ENCODE measurements at regions not wholly inside any gene's neighbourhood (a gene's known extent, or its start where the extent isn't known, plus 50 kb on each side); places are given as distances from the start of the nearest gene placed in this dataset.
"Not testable (repeated sequence)": the region's sequence is repeated elsewhere in the genome, so short reads cannot be mapped to it uniquely, and the experiment has no call there.

- DNase-seq (ENCODE audit: low read depth), result no peak
- in situ Hi-C loops (cut with HindIII; ENCODE audit: low pct_unique_long_range_greater_than_20kb, low sequenced_read_pairs), result no loop called here
Measured at GRCh38 chr11:71163371-71163770, 89.0 kb downstream of the SHANK2 start.

- no peak for DNase-seq (ENCODE audit: low read depth)
- in situ Hi-C loops (cut with HindIII; ENCODE audit: low pct_unique_long_range_greater_than_20kb, low sequenced_read_pairs), result no loop called here
Measured at GRCh38 chr11:71158936-71159335, 93.4 kb downstream of the SHANK2 start.

GRCh38 chr11:71157676-71158075 lies 94.7 kb downstream of the SHANK2 start:
- in situ Hi-C loops (cut with HindIII; ENCODE audit: low pct_unique_long_range_greater_than_20kb, low sequenced_read_pairs); DNase-seq (ENCODE audit: low read depth): not testable (repeated sequence)

GRCh38 chr11:71156301-71156700 lies 96.1 kb downstream of the SHANK2 start:
- no peak for DNase-seq (ENCODE audit: low read depth)
- in situ Hi-C loops (cut with HindIII; ENCODE audit: low pct_unique_long_range_greater_than_20kb, low sequenced_read_pairs), result no loop called here

GRCh38 chr11:71155846-71156245 lies 96.5 kb downstream of the SHANK2 start:
- in situ Hi-C loops (cut with HindIII; ENCODE audit: low pct_unique_long_range_greater_than_20kb, low sequenced_read_pairs), result no loop called here
- no peak for DNase-seq (ENCODE audit: low read depth)

- in situ Hi-C loops (cut with HindIII; ENCODE audit: low pct_unique_long_range_greater_than_20kb, low sequenced_read_pairs), result no loop called here
- no peak for DNase-seq (ENCODE audit: low read depth)
Measured at GRCh38 chr11:71154261-71154805, 98.0 kb downstream of the SHANK2 start.

GRCh38 chr11:71153005-71153390 lies 99.4 kb downstream of the SHANK2 start:
- no peak for DNase-seq (ENCODE audit: low read depth)
- in situ Hi-C loops (cut with HindIII; ENCODE audit: low pct_unique_long_range_greater_than_20kb, low sequenced_read_pairs), result no loop called here

- DNase-seq (ENCODE audit: low read depth), result not testable (repeated sequence)
Measured at GRCh38 chr11:71152312-71153004, 99.9 kb downstream of the SHANK2 start.

GRCh38 chr11:71151561-71151960 lies 100.8 kb downstream of the SHANK2 start:
- in situ Hi-C loops (cut with HindIII; ENCODE audit: low pct_unique_long_range_greater_than_20kb, low sequenced_read_pairs), result no loop called here
- no peak for DNase-seq (ENCODE audit: low read depth)

More at GRCh38 chr11:71152312-71153004, 99.9 kb downstream of the SHANK2 start:
- in situ Hi-C loops (cut with HindIII; ENCODE audit: low pct_unique_long_range_greater_than_20kb, low sequenced_read_pairs), result not testable (repeated sequence)

GRCh38 chr11:71150859-71151258 lies 101.5 kb downstream of the SHANK2 start:
- DNase-seq (ENCODE audit: low read depth), result no peak
- in situ Hi-C loops (cut with HindIII; ENCODE audit: low pct_unique_long_range_greater_than_20kb, low sequenced_read_pairs), result no loop called here

GRCh38 chr11:71148716-71149115 lies 103.7 kb downstream of the SHANK2 start:
- DNase-seq (ENCODE audit: low read depth), result no peak
- in situ Hi-C loops (cut with HindIII; ENCODE audit: low pct_unique_long_range_greater_than_20kb, low sequenced_read_pairs), result no loop called here

- no peak for DNase-seq (ENCODE audit: low read depth)
- in situ Hi-C loops (cut with HindIII; ENCODE audit: low pct_unique_long_range_greater_than_20kb, low sequenced_read_pairs), result no loop called here
Measured at GRCh38 chr11:71147331-71147730, 105.0 kb downstream of the SHANK2 start.

- in situ Hi-C loops (cut with HindIII; ENCODE audit: low pct_unique_long_range_greater_than_20kb, low sequenced_read_pairs), result no loop called here
- DNase-seq (ENCODE audit: low read depth), result no peak
Measured at GRCh38 chr11:71146846-71147245, 105.5 kb downstream of the SHANK2 start.

GRCh38 chr11:71145988-71146824 lies 106.2 kb downstream of the SHANK2 start:
- no peak for DNase-seq (ENCODE audit: low read depth)
- in situ Hi-C loops (cut with HindIII; ENCODE audit: low pct_unique_long_range_greater_than_20kb, low sequenced_read_pairs), result no loop called here

- no peak for DNase-seq (ENCODE audit: low read depth)
- in situ Hi-C loops (cut with HindIII; ENCODE audit: low pct_unique_long_range_greater_than_20kb, low sequenced_read_pairs), result no loop called here
Measured at GRCh38 chr11:71145368-71145767, 107.0 kb downstream of the SHANK2 start.

GRCh38 chr11:71144736-71145135 lies 107.6 kb downstream of the SHANK2 start:
- DNase-seq (ENCODE audit: low read depth), result no peak
- in situ Hi-C loops (cut with HindIII; ENCODE audit: low pct_unique_long_range_greater_than_20kb, low sequenced_read_pairs), result no loop called here

GRCh38 chr11:71144010-71144409 lies 108.4 kb downstream of the SHANK2 start:
- in situ Hi-C loops (cut with HindIII; ENCODE audit: low pct_unique_long_range_greater_than_20kb, low sequenced_read_pairs), result no loop called here
- peak; percentile 60 for DNase-seq (ENCODE audit: low read depth)

- no peak for DNase-seq (ENCODE audit: low read depth)
- in situ Hi-C loops (cut with HindIII; ENCODE audit: low pct_unique_long_range_greater_than_20kb, low sequenced_read_pairs), result no loop called here
Measured at GRCh38 chr11:71140206-71140919, 112.0 kb downstream of the SHANK2 start.
